Skeletal muscle satellite cell (primary cell): ENCODE measurements at regions not wholly inside any gene's neighbourhood (a gene's known extent, or its start where the extent isn't known, plus 50 kb on each side); places are given as distances from the start of the nearest gene placed in this dataset.

Source experiments
- H3K27me3 ChIP-seq: 2 replicates; pipeline ENCODE4 v1.7.0; 2013; ENCODE audit warnings: low read length; ENCODE audit not compliant: control insufficient read depth, insufficient read depth
- H3K36me3 ChIP-seq: 2 replicates; pipeline ENCODE4 v1.7.0; 2013; ENCODE audit warnings: mild to moderate bottlenecking, control low read depth, low read length; ENCODE audit not compliant: insufficient read depth
- H3K4me1 ChIP-seq: 2 replicates; pipeline ENCODE4 v1.7.0; 2013; ENCODE audit warnings: low read length; ENCODE audit not compliant: control insufficient read depth, insufficient read depth
- H3K4me2 ChIP-seq: 2 replicates; pipeline ENCODE4 v1.7.0; 2013; ENCODE audit warnings: mild to moderate bottlenecking, low read length
- H3K4me3 ChIP-seq: 2 replicates; pipeline ENCODE4 v1.7.0; 2013; ENCODE audit warnings: low read length
- H3K9ac ChIP-seq: 2 replicates; pipeline ENCODE4 v1.7.0; 2013; ENCODE audit warnings: mild to moderate bottlenecking, low read depth, low read length, moderate library complexity
- H3K9me3 ChIP-seq: replicated peaks from 2 replicates; pipeline ENCODE4 v1.7.0; 2013; ENCODE audit warnings: mild to moderate bottlenecking, control low read depth, low read length

GRCh38 chr4:132267321-132267720 lies 881.8 kb upstream of the PCDH10 start:
- Histone ChIP-seq H3K4me1 (no peaks in the 10 kb centered on the region), H3K27me3 (no peaks in the 10 kb centered on the region), H3K9ac (no peak overlapping the region), H3K4me2 (no peak overlapping the region), H3K36me3 (no peaks in the 10 kb centered on the region), H3K9me3 (no peaks in the 10 kb centered on the region), H3K4me3 (no peak overlapping the region)

DNA sequence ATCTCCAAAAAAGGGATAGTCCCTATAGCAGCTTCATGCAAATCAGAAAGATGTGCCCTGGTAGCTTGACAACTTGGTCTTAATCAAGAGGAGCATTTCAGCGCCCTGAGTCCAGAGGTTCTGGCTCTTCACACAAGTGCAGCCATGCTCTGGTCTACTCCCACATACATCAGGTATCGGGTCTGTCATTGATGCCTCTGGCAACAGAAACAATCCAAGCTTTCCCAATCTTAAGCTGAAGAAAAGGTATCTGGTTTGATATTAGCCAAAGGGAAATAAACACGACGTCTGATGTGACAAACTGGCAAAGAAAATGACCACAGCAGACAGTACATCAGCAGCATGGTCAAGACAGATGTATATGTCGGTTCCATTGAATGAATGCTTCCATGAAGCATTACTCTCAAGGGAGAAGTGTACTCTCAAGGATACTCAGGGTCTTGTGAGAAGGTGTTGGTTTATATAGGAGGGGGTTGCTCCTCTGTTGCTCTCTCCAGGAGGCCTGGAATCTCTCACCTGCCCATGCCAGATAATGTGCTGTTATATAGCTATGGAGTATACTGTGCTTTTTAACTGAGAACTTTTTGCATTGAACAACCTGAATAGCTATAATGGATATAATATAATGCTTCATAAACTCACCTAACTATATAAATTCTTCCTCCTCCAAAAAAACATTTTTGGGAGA lies 879.6 kb upstream of the PCDH10 start:
- H3K9ac ChIP-seq: no peak overlapping the region
- no peak overlapping the region for H3K4me3 ChIP-seq
- H3K36me3 ChIP-seq: no peaks in the 10 kb centered on the region
- no peak overlapping the region for H3K4me2 ChIP-seq
- H3K4me1 ChIP-seq: no peaks in the 10 kb centered on the region
- H3K27me3 ChIP-seq: no peaks in the 10 kb centered on the region
- H3K9me3 ChIP-seq: no peaks in the 10 kb centered on the region

DNA sequence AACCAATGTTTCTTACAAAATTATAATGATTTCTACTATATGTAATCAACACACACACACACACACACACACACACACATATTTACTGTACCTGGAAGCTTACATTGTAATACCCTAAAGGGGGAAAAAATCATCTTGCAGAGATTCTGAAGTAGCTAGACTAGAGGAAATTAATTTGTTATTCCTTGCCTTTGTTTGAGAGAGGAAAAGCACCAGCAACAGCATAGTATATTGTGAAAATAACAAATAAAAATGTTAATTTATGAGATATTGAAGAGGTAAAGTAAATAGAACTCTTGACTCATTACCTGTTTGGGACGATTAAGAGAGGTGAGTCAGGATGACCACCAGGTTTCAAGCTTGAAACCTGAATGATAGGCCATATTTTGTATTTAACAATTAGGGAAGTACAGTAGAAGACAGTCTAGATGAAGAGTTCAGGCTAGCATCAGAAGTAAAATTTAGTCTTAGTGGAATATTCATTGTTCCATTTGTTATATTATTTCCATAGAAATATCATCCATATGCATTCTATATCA lies 873.4 kb upstream of the PCDH10 start:
- no peaks in the 10 kb centered on the region for H3K27me3 ChIP-seq
- H3K9me3 ChIP-seq: no peaks in the 10 kb centered on the region
- no peaks in the 10 kb centered on the region for H3K4me1 ChIP-seq
- H3K4me3 ChIP-seq: no peak overlapping the region
- H3K4me2 ChIP-seq: no peak overlapping the region
- no peaks in the 10 kb centered on the region for H3K36me3 ChIP-seq
- no peak overlapping the region for H3K9ac ChIP-seq

GRCh38 chr4:132276185-132276584 lies 872.9 kb upstream of the PCDH10 start:
- no peaks in the 10 kb centered on the region for H3K27me3 ChIP-seq
- H3K9ac ChIP-seq: no peak overlapping the region
- no peak overlapping the region for H3K4me3 ChIP-seq
- no peaks in the 10 kb centered on the region for H3K4me1 ChIP-seq
- no peaks in the 10 kb centered on the region for H3K36me3 ChIP-seq
- H3K9me3 ChIP-seq: no peaks in the 10 kb centered on the region
- H3K4me2 ChIP-seq: no peak overlapping the region

- no peak overlapping the region for H3K4me2 ChIP-seq
- no peak overlapping the region for H3K9ac ChIP-seq
- H3K36me3 ChIP-seq: no peaks in the 10 kb centered on the region
- H3K9me3 ChIP-seq: no peaks in the 10 kb centered on the region
- no peak overlapping the region for H3K4me3 ChIP-seq
- no peaks in the 10 kb centered on the region for H3K27me3 ChIP-seq
- H3K4me1 ChIP-seq: no peaks in the 10 kb centered on the region
These were observed 872.1 kb upstream of the PCDH10 start for GRCh38 chr4:132276989-132277388.

GRCh38 chr4:132281733-132282132 lies 867.4 kb upstream of the PCDH10 start:
- no peaks in the 10 kb centered on the region for H3K27me3 ChIP-seq
- no peaks in the 10 kb centered on the region for H3K9me3 ChIP-seq
- no peak overlapping the region for H3K4me2 ChIP-seq
- H3K4me1 ChIP-seq: no peaks in the 10 kb centered on the region
- H3K9ac ChIP-seq: no peak overlapping the region
- no peak overlapping the region for H3K4me3 ChIP-seq
- H3K36me3 ChIP-seq: no peaks in the 10 kb centered on the region

DNA sequence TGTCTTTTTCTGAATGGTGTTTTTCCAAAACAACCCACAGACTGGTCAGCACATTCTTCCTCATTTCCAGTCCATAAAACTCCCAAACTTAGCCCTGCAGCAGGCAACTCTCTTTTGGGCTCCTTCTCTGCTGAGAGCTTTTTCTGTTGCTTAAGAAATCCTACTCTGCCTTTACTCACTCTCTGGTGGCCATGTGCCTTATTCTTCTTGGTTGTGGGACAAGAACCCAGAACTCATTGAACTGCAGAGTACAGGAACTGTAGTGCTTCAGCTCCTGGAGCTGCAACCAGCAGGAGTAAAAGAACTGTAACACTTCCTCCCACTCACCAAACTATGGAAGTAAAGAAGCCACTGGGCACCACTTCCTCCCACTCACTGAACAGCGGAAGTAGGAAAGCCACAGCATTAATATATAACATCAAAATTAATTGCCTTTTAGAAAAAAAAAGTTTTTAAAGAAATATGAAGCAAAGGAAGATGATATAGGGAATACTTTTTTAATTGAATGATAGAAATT lies 864.1 kb upstream of the PCDH10 start:
- Histone ChIP-seq H3K27me3 (no peaks in the 10 kb centered on the region), H3K4me3 (no peak overlapping the region), H3K9me3 (no peaks in the 10 kb centered on the region), H3K4me1 (no peaks in the 10 kb centered on the region), H3K9ac (no peak overlapping the region), H3K36me3 (no peaks in the 10 kb centered on the region), H3K4me2 (no peak overlapping the region)

- H3K36me3 ChIP-seq: no peaks in the 10 kb centered on the region
- no peak overlapping the region for H3K4me2 ChIP-seq
These were observed 851.7 kb upstream of the PCDH10 start for GRCh38 chr4:132297346-132297745.

DNA sequence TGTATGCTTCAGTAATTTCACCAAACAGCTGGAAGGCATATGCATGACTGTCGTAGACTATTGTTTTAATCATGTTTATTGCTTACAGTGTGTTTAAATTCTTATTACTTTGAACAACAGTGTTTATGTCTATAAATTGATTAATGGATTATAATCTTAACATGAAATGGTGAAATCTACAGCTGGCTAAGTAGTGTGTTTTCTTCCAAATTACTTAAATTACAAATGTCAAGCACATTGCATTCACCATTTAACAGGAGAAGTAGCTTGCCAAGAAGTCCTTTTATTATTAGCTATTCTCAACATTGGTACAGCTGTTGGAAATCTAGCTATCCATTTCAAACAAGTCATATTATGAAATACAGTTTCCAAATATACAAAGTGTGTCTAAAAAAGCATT lies 849.3 kb upstream of the PCDH10 start:
- Histone ChIP-seq H3K9ac (no peak overlapping the region), H3K4me3 (no peak overlapping the region), H3K4me2 (no peak overlapping the region), H3K9me3 (no peaks in the 10 kb centered on the region), H3K27me3 (no peaks in the 10 kb centered on the region), H3K4me1 (no peaks in the 10 kb centered on the region), H3K36me3 (no peaks in the 10 kb centered on the region)

More at GRCh38 chr4:132297346-132297745, 851.7 kb upstream of the PCDH10 start:
- no peak overlapping the region for H3K9ac ChIP-seq
- H3K4me1 ChIP-seq: no peaks in the 10 kb centered on the region
- no peak overlapping the region for H3K4me3 ChIP-seq
- no peaks in the 10 kb centered on the region for H3K27me3 ChIP-seq
- no peaks in the 10 kb centered on the region for H3K9me3 ChIP-seq

GRCh38 chr4:132312521-132312920 lies 836.6 kb upstream of the PCDH10 start:
- Histone ChIP-seq H3K4me3 (no peak overlapping the region), H3K4me1 (no peaks in the 10 kb centered on the region), H3K27me3 (no peaks in the 10 kb centered on the region), H3K9ac (no peak overlapping the region), H3K36me3 (no peaks in the 10 kb centered on the region), H3K4me2 (no peak overlapping the region), H3K9me3 (no peaks in the 10 kb centered on the region)

- H3K27me3 ChIP-seq: no peaks in the 10 kb centered on the region
- no peak overlapping the region for H3K9ac ChIP-seq
- H3K4me1 ChIP-seq: no peaks in the 10 kb centered on the region
- no peak overlapping the region for H3K4me2 ChIP-seq
- H3K9me3 ChIP-seq: no peaks in the 10 kb centered on the region
- no peaks in the 10 kb centered on the region for H3K36me3 ChIP-seq
- no peak overlapping the region for H3K4me3 ChIP-seq
These were observed 835.2 kb upstream of the PCDH10 start for GRCh38 chr4:132313852-132314251.

DNA sequence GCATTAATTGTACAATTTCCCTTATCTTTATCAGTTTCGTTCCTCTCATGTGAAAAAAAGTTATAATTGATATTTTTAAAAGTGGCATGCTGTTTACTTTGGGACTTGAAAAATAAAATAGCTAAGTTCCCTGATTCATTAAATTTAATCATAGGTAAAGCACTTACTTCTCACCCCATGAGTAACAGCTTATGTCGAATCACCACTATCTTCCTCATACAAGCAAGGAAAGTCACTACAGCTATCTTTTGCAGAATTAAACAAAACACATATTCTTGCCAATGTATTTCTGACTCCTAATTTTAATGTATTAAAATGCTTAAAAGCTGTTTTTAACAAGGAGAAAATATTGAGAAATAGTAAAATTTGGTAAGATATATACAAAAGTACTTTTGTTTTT lies 832.4 kb upstream of the PCDH10 start:
- H3K4me3 ChIP-seq: no peak overlapping the region
- no peak overlapping the region for H3K4me2 ChIP-seq
- no peaks in the 10 kb centered on the region for H3K27me3 ChIP-seq
- H3K4me1 ChIP-seq: no peaks in the 10 kb centered on the region
- H3K9ac ChIP-seq: no peak overlapping the region
- H3K9me3 ChIP-seq: no peaks in the 10 kb centered on the region
- no peaks in the 10 kb centered on the region for H3K36me3 ChIP-seq
